HG03139 (cell line): ENCODE measurements at regions not wholly inside any gene's neighbourhood (a gene's known extent, or its start where the extent isn't known, plus 50 kb on each side); places are given as distances from the start of the nearest gene placed in this dataset.

Source experiments
- ATAC-seq: cut with Tn5 transposase; IDR thresholded peaks from one replicate; pipeline ENCODE4 v1.9.1; 2021; ENCODE audit not compliant: unreplicated experiment

GRCh38 chr6:40274058-40274457 lies 313.1 kb downstream of the LRFN2 start:
- ATAC-seq, result no peak

- no peak for ATAC-seq
Measured at GRCh38 chr6:40268614-40269013, 318.6 kb downstream of the LRFN2 start.

GRCh38 chr6:40268166-40268565 lies 319.0 kb downstream of the LRFN2 start:
- ATAC-seq, result no peak

GRCh38 chr6:40265615-40266014 lies 321.5 kb downstream of the LRFN2 start:
- ATAC-seq, result no peak

- ATAC-seq, result no peak
Measured at GRCh38 chr6:40263970-40264369, 323.2 kb downstream of the LRFN2 start.

- no peak for ATAC-seq
Measured at GRCh38 chr6:40262363-40262762, 324.8 kb downstream of the LRFN2 start.

- no peak for ATAC-seq
Measured at GRCh38 chr6:40258531-40258930, 324.3 kb upstream of the MOCS1 start.

- no peak for ATAC-seq
Measured at GRCh38 chr6:40256831-40257230, 322.6 kb upstream of the MOCS1 start.

- ATAC-seq, result no peak
Measured at GRCh38 chr6:40256224-40256623, 322.0 kb upstream of the MOCS1 start.

- no peak for ATAC-seq
Measured at GRCh38 chr6:40253420-40253819, 319.2 kb upstream of the MOCS1 start.

GRCh38 chr6:40252531-40253258 lies 318.4 kb upstream of the MOCS1 start:
- no peak for ATAC-seq

- ATAC-seq, result no peak
Measured at GRCh38 chr6:40251637-40252300, 317.5 kb upstream of the MOCS1 start.

- no peak for ATAC-seq
Measured at GRCh38 chr6:40249935-40250334, 315.7 kb upstream of the MOCS1 start.

- no peak for ATAC-seq
Measured at GRCh38 chr6:40247516-40248115, 313.4 kb upstream of the MOCS1 start.

GRCh38 chr6:40244699-40245098 lies 310.4 kb upstream of the MOCS1 start:
- ATAC-seq, result no peak

GRCh38 chr6:40232698-40233097 lies 298.4 kb upstream of the MOCS1 start:
- no peak for ATAC-seq

GRCh38 chr6:40227735-40228134 lies 293.5 kb upstream of the MOCS1 start:
- no peak for ATAC-seq

- ATAC-seq, result no peak
Measured at GRCh38 chr6:40222354-40222753, 288.1 kb upstream of the MOCS1 start.

GRCh38 chr6:40219799-40220198 lies 285.5 kb upstream of the MOCS1 start:
- no peak for ATAC-seq

GRCh38 chr6:40210628-40211056 lies 276.4 kb upstream of the MOCS1 start:
- no peak for ATAC-seq

GRCh38 chr6:40205801-40206200 lies 271.5 kb upstream of the MOCS1 start:
- no peak for ATAC-seq

- ATAC-seq, result no peak
Measured at GRCh38 chr6:40205004-40205403, 270.7 kb upstream of the MOCS1 start.
